Vagina (tissue), 2 donors: ENCODE measurements at regions not wholly inside any gene's neighbourhood (a gene's known extent, or its start where the extent isn't known, plus 50 kb on each side); places are given as distances from the start of the nearest gene placed in this dataset.

Experiments
- DNase-seq, 2 donors: peaks; one replicate each; pipeline ENCODE4 v3.0.0-alpha.2; 2017; ENCODE audit errors: extremely low spot score in 2 of 2
- H3K27ac ChIP-seq: fragments of 200-600 bp; sonication (generic); one replicate; pipeline ENCODE4 v1.5.1; 2019
- H3K27me3 ChIP-seq: fragments of 200-600 bp; sonication (generic); one replicate; pipeline ENCODE4 v1.5.1; 2019
- H3K36me3 ChIP-seq, 2 donors: fragments of 200-600 bp; sonication (generic); one replicate each; pipeline ENCODE4 v1.5.1; 2017 to 2019
- H3K4me1 ChIP-seq: fragments of 200-600 bp; sonication (generic); one replicate; pipeline ENCODE4 v1.5.1; 2019
- H3K4me3 ChIP-seq, 2 donors: fragments of 200-600 bp; sonication (generic); 1 replicate in 1 of 2; 2 replicates in 1 of 2; pipeline ENCODE4 v1.5.1; 2016 to 2019
- H3K9me3 ChIP-seq: fragments of 200-600 bp; sonication (generic); one replicate; pipeline ENCODE4 v1.5.1; 2019
- CTCF ChIP-seq, 3 experiments: fragments of 450-650 bp in 2 of 3; fragments of 200-600 bp in 1 of 3; sonication (generic) in 1 of 3; IDR thresholded peaks; one replicate each; pipeline ENCODE4 v1.5.1; 2017 to 2019; ENCODE audit warnings: antibody characterized with exemption in 3 of 3, mild to moderate bottlenecking in 2 of 3, moderate library complexity in 2 of 3
- POLR2A ChIP-seq, 2 donors: fragments of 450-650 bp; IDR thresholded peaks; one replicate each; pipeline ENCODE4 v1.6.1; 2017; ENCODE audit warnings: antibody characterized with exemption in 2 of 2, mild to moderate bottlenecking in 2 of 2, moderate library complexity in 2 of 2
- POLR2AphosphoS5 ChIP-seq, 2 donors: sonication (generic); formaldehyde crosslinking; IDR thresholded peaks; one replicate each; pipeline ENCODE4 v1.9.0; 2017; ENCODE audit warnings: antibody characterized with exemption in 2 of 2, mild to moderate bottlenecking in 2 of 2, low read depth in 1 of 2; ENCODE audit not compliant: insufficient read depth in 1 of 2
- intact Hi-C: fragments of 100-400 bp; cut with DNase I; formaldehyde crosslinking; loops from one replicate; pipeline ENCODE4 v1.15.1; 2023

- no peak for DNase-seq
- no peaks in the 10 kb centered on the region for H3K36me3 ChIP-seq
- H3K27ac ChIP-seq: no peak overlapping the region
- intact Hi-C loops: no loop called here
- TF ChIP-seq POLR2A (IDR thresholded peaks at IDR 0.05): no peak
- no peak for TF ChIP-seq POLR2AphosphoS5 (IDR thresholded peaks at IDR 0.05; ENCODE audit: insufficient read depth in 1 of 2, low read depth in 1 of 2)
- no peak for TF ChIP-seq CTCF (IDR thresholded peaks at IDR 0.05)
- peaks cover 4% of the 10 kb centered on the region for H3K4me1 ChIP-seq
- no peaks in the 10 kb centered on the region for H3K27me3 ChIP-seq
- no peak overlapping the region for H3K4me3 ChIP-seq
- no peaks in the 10 kb centered on the region for H3K9me3 ChIP-seq
These were observed 741.6 kb upstream of the CBLB start for GRCh38 chr3:106610362-106610959.

- Histone ChIP-seq H3K27me3 (no peaks in the 10 kb centered on the region), H3K4me3 (no peak overlapping the region), H3K9me3 (no peaks in the 10 kb centered on the region), H3K4me1 (peaks cover 4% of the 10 kb centered on the region), H3K27ac (no peak overlapping the region), H3K36me3 (no peaks in the 10 kb centered on the region)
- TF ChIP-seq POLR2A (IDR thresholded peaks at IDR 0.05): no peak
- no peak for TF ChIP-seq POLR2AphosphoS5 (IDR thresholded peaks at IDR 0.05; ENCODE audit: insufficient read depth in 1 of 2, low read depth in 1 of 2)
- no peak for TF ChIP-seq CTCF (IDR thresholded peaks at IDR 0.05)
- intact Hi-C loops: no loop called here
- no peak for DNase-seq
These were observed 742.3 kb upstream of the CBLB start for GRCh38 chr3:106611116-106611515.

GRCh38 chr3:106611841-106612240 lies 743.0 kb upstream of the CBLB start:
- no peak for TF ChIP-seq POLR2A (IDR thresholded peaks at IDR 0.05)
- TF ChIP-seq CTCF (IDR thresholded peaks at IDR 0.05): no peak
- TF ChIP-seq POLR2AphosphoS5 (IDR thresholded peaks at IDR 0.05; ENCODE audit: insufficient read depth in 1 of 2, low read depth in 1 of 2): no peak
- intact Hi-C loops: no loop called here
- Histone ChIP-seq H3K9me3 (no peaks in the 10 kb centered on the region), H3K36me3 (no peaks in the 10 kb centered on the region), H3K27me3 (no peaks in the 10 kb centered on the region), H3K27ac (no peak overlapping the region), H3K4me1 (peaks cover 4% of the 10 kb centered on the region), H3K4me3 (no peak overlapping the region)
- DNase-seq: no peak

GRCh38 chr3:106616556-106616955 lies 747.7 kb upstream of the CBLB start:
- intact Hi-C loops: no loop called here
- Histone ChIP-seq H3K4me1 (no peaks in the 10 kb centered on the region), H3K4me3 (no peak overlapping the region), H3K9me3 (no peaks in the 10 kb centered on the region), H3K27me3 (no peaks in the 10 kb centered on the region), H3K27ac (no peak overlapping the region), H3K36me3 (no peaks in the 10 kb centered on the region)
- TF ChIP-seq POLR2AphosphoS5 (IDR thresholded peaks at IDR 0.05; ENCODE audit: insufficient read depth in 1 of 2, low read depth in 1 of 2): no peak
- DNase-seq: no peak

- no peak overlapping the region for H3K4me3 ChIP-seq
- TF ChIP-seq CTCF (IDR thresholded peaks at IDR 0.05) (no peak), POLR2AphosphoS5 (IDR thresholded peaks at IDR 0.05; ENCODE audit: insufficient read depth in 1 of 2, low read depth in 1 of 2) (no peak), POLR2A (IDR thresholded peaks at IDR 0.05) (no peak)
- no peak for DNase-seq
- no peaks in the 10 kb centered on the region for H3K36me3 ChIP-seq
- no peak overlapping the region for H3K27ac ChIP-seq
- H3K4me1 ChIP-seq: no peaks in the 10 kb centered on the region
- H3K9me3 ChIP-seq: no peaks in the 10 kb centered on the region
- intact Hi-C loops: no loop called here
- H3K27me3 ChIP-seq: no peaks in the 10 kb centered on the region
These were observed 748.5 kb upstream of the CBLB start for GRCh38 chr3:106617276-106617675.
